ENCODE measurements at regions not wholly inside any gene's neighbourhood (a gene's known extent, or its start where the extent isn't known, plus 50 kb on each side); places are given as distances from the start of the nearest gene placed in this dataset.

DNA sequence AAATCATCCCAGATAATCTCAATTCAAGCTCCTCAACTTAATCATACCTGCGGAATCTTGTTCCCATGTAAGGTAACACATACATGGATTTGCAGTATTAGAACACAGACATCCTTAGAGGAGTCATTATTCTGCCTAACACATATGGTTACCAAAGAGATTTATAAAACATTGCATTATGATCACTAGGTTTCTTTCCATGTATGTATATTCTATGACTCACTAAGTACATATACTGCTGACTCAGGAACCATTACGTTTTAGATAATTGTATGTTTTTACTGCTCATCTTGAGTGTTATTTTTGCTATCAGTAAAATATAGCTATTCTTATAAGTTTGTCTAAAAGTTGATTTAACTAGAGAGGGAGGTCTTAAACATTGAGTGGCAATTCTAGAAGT is 182.9 kb downstream of the SLITRK6 start:
- H3K4me3 ChIP-seq (ENCODE audit: low read depth, low read length): no peak overlapping the region
- TF ChIP-seq, protein P1, sequence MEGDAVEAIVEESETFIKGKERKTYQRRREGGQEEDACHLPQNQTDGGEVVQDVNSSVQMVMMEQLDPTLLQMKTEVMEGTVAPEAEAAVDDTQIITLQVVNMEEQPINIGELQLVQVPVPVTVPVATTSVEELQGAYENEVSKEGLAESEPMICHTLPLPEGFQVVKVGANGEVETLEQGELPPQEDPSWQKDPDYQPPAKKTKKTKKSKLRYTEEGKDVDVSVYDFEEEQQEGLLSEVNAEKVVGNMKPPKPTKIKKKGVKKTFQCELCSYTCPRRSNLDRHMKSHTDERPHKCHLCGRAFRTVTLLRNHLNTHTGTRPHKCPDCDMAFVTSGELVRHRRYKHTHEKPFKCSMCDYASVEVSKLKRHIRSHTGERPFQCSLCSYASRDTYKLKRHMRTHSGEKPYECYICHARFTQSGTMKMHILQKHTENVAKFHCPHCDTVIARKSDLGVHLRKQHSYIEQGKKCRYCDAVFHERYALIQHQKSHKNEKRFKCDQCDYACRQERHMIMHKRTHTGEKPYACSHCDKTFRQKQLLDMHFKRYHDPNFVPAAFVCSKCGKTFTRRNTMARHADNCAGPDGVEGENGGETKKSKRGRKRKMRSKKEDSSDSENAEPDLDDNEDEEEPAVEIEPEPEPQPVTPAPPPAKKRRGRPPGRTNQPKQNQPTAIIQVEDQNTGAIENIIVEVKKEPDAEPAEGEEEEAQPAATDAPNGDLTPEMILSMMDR (IDR thresholded peaks at IDR 0.05; ENCODE audit: low read depth, low read length, missing control alignments): no peak
- DNase-seq (ENCODE audit: low read depth): no peak

DNA sequence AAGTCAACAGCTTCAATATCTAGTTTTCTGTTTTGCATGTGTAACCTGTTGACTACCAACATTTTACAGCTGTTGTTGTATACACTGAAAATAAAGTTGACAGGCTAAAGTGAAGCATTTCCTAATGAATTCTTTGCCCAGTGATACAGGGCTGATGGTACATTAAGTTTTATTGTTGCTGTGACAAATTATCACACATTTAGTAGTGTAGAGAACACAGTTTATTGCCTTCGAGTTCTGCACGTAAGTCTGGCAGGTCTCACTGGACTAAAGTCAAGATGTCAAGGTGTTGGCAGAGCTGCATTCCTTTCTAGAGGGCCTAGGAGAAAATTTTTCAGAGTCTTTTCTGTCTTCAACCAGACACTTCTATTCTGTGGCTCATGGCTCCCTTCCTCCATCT is 184.2 kb downstream of the SLITRK6 start:
- DNase-seq (ENCODE audit: low read depth): no peak
- TF ChIP-seq, protein P1 (IDR thresholded peaks at IDR 0.05; ENCODE audit: low read depth, low read length, missing control alignments): no peak
- no peak overlapping the region for H3K4me3 ChIP-seq (ENCODE audit: low read depth, low read length)

DNA sequence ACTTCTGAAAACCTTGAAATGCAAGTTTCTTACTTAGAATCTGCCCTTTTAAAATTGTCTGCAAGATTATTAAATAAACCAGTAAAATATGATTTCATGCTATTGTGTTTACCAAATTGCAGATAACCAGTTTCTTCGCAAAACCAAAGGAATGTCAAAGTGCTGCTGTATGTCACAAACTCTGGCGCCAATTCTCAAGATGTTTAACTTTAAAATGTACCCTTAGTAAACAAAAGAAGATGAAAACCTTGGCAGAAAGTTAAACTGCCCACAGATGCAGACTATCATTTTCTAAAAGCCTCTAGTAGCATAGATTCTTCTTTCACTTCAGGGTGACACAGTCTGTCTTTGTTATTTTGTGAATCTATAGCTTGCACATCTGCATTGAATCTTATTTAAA is 189.2 kb downstream of the SLITRK6 start:
- TF ChIP-seq, protein P1 (IDR thresholded peaks at IDR 0.05; ENCODE audit: low read depth, low read length, missing control alignments): no peak
- DNase-seq (ENCODE audit: low read depth): no peak
- no peak overlapping the region for H3K4me3 ChIP-seq (ENCODE audit: low read depth, low read length)

DNA sequence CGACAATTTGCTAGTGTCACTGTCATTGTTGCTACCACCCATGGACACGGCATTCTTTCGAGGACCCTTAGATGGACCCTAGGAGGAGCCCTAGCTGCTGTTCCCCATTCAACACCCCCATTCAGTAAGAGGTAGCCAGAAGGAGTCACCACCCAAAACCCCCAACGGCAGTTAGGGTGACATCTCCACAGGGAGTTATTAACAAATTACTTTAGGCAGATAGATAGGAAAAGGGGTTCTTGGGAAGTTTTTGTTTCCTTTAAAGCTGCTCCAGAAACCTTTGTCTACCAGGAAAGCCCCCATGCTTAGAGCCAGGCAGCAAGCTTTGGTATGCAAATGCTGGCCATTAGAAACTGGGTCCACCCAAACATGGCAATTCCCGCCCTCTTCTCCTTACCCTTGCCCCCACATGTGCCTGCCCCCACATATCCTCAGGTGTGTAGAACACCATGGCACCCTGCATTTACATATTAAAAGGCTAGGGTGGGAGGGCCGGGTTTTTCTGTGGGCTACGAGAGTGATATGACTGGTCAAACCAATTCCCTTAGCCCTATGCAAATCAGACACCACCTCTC is 190.9 kb downstream of the SLITRK6 start:
- no peak for DNase-seq (ENCODE audit: low read depth)
- TF ChIP-seq, protein P1 (IDR thresholded peaks at IDR 0.05; ENCODE audit: low read depth, low read length, missing control alignments): no peak
- H3K4me3 ChIP-seq (ENCODE audit: low read depth, low read length): no peak overlapping the region

DNA sequence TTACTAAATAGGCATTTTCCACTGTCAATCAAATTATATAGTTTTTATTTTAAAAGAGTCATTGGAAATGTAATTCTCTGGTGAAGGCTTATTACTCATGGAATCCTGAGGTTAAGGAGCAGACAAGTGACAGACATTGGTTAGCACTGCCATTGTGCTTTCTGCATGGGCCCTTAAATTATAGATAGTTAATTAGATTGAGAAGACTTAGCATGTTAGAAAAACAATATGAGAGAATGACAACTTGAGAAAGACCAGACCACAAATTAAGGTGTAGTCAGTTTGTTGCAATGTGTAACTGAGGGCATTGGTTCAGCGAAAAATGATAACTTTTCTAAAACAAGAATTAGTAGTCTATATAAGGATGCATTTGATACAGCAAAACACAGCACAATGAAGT is 195.5 kb downstream of the SLITRK6 start:
- TF ChIP-seq, protein P1 (IDR thresholded peaks at IDR 0.05; ENCODE audit: low read depth, low read length, missing control alignments): no peak
- DNase-seq (ENCODE audit: low read depth): no peak
- H3K4me3 ChIP-seq (ENCODE audit: low read depth, low read length): no peak overlapping the region

DNA sequence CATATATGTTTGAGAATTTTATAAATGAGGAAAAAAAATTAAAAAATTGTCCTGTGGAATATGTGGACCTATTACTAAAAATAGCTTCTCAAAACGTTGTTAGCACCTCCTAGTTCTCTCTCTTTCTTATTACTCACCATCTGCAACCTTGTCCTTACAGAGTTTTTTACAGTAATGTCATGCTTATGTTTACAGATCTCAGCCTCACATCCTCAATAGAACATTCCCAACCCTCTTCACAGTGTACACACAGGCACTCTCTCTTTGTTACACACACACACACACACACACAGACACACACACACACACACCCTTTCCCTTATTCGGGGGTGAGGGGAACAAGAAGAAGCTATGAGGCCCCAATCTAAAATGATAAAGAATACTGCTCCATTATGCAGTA is 197.7 kb downstream of the SLITRK6 start:
- TF ChIP-seq, protein P1 (IDR thresholded peaks at IDR 0.05; ENCODE audit: low read depth, low read length, missing control alignments): no peak
- DNase-seq (ENCODE audit: low read depth): no peak
- no peak overlapping the region for H3K4me3 ChIP-seq (ENCODE audit: low read depth, low read length)

DNA sequence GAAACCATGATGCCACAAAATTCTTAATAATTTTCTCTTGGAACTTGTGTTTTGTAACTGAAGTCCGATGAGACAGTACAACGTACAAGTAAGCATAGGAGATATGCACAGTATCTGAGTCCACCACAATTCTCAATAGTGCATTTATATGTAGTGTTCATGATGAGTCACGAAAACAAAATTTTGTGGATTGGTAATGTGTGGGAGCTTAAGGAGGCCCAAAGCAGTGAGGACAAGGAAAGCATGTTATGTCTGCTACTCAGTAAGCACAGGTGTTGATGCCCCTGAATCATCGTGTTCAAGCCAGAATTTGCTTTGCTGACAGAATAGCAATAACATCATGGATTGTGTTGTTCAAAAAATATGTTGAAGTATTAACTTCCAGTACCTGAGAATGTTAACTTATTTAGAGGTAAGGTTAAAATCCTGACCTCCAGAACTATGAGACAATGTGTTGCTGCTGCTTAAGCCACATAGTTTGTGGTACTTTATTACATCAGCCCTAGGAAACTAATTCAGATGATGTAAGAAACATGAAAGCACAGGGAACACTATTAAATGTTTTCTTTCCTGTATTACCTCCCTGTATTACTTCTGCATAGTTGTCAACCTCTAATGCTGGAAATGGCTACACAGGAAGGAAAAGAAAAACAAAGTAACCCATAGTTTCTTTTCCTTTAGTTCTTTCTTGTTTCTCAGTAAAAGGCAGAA is 201.3 kb downstream of the SLITRK6 start:
- H3K4me3 ChIP-seq (ENCODE audit: low read depth, low read length): no peak overlapping the region
- TF ChIP-seq, protein P1 (IDR thresholded peaks at IDR 0.05; ENCODE audit: low read depth, low read length, missing control alignments): no peak
- DNase-seq (ENCODE audit: low read depth): no peak

All from GM12864 (cell line).